Esophagus mucosa (tissue), 1 donor: ENCODE measurements at regions not wholly inside any gene's neighbourhood (a gene's known extent, or its start where the extent isn't known, plus 50 kb on each side); places are given as distances from the start of the nearest gene placed in this dataset.

Experiments used
- ATAC-seq: fragments of 200-7000 bp; cut with Tn5 transposase; one replicate; pipeline ENCODE4 v1.9.1; 2020
- donor health status: DM: yes; HTN: yes; CAD: no.

DNA sequence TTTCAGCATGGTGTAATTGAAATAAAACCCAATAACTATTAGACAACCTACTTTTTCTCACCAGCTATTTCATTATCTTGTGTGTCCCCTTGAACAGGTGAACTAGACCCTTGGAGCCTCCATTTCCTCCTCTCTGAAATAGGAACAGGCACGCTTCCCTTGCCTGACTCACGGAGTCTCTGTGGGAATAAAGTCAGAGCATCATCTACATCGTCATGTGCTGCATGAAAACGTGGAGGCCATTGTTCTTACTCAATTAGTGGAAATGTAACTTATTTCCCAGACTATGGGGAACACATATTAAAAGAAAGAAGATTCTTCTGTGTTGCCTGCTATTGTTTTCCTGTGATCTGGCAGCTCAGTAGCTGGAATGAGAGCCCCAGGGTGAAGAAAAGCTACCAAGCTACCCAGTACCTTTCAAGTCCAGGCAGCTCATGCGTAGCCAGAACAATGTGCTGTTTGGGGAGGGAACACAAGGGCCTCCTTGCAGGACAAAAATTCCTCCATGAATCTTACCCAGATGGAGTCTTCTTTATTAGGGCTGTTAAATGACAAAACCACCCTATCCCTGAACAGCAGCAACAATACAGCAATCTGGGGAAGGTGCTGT, 59.8 kb downstream of the SOX11 start:
- ATAC-seq: no peak

DNA sequence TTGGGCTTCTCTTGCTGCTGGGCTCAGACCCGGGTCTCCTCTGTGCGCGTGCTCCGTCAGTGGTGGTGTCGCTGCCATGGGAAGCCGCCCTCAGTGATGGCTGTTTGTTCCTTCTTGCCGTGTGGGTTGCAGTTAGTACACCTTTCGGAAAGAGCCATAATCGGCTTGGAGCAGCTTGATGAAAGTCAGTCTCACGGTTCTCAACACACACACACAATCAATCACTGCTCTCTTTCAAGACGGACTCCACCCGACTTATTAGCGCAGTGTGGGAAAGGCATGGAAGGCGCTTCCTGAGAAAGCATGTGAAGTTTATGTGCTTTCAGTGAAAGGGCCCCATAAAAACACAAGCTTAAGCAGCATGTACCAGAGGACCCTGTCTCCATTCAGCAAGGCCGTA, 64.1 kb downstream of the SOX11 start:
- no peak for ATAC-seq

DNA sequence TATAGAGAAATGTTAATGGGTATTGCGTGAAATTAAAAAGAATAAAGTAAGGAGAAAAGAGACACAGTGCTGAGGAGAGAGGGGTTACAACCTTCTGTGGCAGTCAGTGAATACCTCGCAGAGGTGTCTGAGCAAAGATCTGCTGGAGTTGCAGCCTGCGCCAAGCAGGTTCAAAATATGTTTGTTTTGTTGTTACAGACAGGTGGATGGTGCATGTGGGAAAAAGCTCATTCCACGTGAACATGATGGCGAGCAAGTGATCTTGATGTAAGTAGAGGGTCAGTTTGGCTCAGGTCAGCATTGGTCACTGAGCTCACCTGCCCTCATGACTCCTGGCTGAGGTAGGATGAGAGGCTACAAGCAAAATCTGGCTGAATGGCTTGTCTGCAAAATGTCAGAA, 66.2 kb downstream of the SOX11 start:
- ATAC-seq: no peak

DNA sequence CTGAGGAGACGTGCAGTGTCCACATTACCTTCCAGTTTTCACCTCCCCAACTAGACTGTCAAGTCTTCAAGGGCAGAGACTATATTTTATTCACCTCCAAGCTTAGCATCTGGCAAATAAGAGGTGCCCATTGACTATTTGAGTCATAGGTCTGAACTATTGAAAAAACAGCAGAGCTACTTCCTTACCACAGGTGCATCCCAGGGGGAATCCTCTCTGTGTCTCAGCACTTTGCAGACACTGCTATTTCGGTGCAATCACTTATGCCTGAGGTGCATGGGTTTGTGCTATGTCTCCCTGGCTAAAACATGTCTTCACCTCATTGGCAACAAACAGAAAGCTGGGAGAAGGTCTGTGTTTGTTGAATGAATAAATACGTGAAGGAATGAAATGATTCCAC, 67.8 kb downstream of the SOX11 start:
- ATAC-seq: no peak

DNA sequence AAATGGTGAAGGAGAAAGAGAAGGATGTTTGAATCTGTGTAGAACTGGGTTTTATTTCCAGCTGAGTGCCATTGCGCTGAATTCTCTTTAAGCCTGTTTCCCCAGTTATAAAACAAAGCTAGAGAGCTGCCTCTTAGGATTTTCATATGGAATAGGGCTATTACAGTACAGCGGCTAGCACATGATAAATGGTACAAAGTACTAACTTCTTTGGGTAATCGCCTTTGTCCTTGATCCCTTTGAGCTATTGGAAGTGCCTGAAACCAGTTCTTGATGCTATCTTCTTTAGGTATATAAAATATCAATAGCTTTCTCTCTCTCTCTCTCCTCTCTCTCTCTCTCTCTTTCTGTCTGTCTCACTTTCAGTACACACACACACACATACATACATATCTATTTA, 71.3 kb downstream of the SOX11 start:
- no peak for ATAC-seq

DNA sequence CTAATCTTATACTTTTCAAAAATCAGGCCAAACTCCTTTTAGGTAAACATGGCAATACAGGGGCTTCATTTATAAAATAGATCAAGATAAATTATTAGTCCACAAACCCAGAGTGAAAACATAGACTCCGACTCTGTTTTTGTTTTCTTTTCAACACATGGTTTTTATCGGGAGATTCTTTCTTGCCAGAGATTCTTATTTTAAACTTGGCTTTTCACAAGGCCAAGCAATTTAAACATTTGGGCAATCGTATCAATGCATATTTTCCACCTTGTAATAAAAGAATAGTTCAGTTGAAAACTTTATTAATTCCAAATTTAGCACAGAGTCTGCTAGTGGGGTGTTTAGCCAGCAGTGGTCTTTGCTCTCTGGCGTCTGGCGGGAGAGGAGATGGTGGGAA, 71.9 kb downstream of the SOX11 start:
- no peak for ATAC-seq

DNA sequence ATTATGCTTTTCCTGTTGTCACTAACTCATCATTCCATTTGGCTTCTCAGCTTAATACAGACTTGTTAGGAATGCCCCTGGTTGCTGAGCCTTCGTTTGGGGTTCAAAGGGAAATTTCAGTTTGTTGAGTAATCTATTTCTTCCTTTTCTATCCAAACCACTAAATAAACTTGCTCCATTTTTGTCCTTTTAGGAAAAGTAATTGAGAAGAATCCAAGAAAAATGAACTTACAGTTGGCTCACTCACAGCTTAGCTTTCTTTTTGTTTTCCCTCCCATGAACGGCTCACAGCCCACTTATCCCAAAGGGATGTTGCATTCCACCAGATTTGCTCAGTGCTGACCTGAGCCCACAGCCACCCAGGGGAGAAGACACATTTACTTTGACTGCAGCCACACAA, 73.9 kb downstream of the SOX11 start:
- no peak for ATAC-seq

DNA sequence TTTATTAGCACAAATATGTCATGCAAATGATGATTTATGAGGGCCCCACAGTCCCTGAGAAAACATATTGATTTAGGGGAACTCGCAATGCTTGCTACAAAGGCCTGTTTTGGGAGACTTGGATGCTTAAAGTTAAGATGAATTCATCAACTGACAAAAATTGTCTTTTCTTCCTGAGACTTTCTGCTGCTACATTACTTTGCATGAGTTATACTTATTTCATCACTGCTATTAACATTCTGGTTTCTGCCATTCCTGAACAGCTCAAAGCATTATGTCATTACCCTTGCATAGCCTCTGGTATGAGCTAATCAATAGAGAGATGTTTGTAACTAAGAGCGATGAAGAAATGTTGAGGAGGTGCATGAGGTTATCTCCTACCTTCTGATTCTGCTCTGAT, 74.4 kb downstream of the SOX11 start:
- ATAC-seq: no peak

DNA sequence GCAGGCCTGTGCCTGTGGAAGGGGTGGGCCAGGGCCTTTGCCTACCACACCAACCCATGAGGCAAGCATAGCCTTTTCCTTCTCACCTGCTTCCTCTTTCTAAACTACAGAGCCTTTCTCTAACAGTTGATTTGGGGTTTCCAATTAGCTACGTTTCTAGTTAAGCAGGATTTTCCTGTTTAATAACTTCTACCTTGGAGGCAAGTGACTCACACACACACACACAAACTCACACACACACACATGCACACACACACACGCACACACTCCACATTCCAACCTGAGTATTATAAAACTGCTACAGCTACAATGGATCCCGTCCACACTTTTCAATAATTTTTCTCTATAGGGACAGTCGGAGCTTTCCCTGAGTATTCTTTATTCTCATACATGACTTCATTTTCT, 84.9 kb downstream of the SOX11 start:
- ATAC-seq: no peak

DNA sequence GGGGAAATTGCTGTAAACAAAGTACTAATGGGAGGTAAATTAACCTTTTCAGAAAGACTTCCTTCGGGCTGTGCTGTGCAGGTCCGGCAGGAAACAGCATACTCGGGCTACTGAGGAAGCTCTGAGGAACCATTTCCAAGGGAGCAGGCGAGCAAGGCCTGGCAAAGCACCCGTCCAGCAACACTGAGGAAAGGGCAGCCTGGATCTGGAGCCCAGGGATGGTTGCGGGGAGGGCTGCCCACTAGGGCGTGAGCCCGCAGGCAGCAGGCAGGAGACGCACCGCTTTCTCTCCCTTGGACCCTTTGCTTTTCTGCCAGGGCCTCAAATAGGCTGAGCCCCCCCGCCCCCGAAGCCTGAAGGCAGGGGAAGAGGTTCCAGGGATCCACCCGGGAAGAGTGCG, 89.5 kb downstream of the SOX11 start:
- ATAC-seq: no peak

DNA sequence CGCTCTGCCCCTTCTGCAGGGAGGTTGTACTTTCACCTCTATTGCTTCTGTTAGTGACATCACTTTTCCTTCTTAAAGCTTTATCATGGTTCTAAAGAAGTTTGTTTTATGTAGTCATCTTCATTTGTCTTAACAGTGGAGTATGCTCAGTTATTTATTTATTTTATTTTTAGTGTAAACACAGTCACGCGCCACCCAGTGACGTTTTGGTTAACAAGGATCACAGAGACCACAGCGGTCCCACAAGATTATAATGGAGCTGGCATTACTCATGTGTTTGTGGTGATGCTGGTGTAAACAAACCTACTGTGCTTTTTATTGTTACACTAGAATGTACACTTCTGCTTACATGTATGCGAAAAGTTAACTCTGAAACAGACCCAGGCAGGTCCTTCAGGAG, 89.9 kb downstream of the SOX11 start:
- no peak for ATAC-seq

DNA sequence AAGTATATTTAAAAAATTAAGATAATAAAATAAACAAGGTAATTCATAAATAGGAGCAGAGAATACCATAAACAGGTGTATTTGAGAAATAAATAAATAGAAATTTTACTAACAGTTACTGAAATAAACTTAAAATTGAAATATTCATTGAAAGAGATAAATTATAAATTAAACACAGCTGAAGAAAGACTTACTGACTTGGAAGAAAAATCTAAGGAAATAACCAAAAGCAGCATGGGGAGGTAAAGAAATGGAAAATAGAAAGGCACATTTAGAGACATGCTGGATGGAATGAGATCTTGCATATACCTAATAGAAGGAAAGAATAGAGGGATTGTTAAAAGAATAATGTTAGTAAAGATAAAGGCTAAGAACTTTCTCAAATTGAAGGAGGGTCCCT, 96.3 kb downstream of the SOX11 start:
- ATAC-seq: no peak

DNA sequence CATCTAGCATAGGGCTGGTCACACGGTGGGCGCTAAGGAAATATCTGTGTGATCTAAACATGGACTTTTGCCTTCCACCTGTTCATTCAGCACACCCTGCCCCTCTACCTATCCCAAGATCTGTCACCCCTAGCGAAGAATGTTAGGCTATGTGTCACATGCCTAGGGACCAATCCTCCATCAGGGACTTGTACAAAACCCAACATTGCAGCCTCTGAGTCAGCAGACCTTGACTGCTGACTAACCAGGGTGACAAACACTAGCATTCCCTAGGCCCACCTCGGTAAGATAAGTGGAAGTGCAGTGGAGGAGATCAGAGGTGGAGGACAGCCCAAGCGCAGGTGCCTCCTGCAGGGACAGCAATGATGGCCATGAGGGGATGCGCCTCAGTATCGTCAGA, 99.2 kb downstream of the SOX11 start:
- no peak for ATAC-seq

DNA sequence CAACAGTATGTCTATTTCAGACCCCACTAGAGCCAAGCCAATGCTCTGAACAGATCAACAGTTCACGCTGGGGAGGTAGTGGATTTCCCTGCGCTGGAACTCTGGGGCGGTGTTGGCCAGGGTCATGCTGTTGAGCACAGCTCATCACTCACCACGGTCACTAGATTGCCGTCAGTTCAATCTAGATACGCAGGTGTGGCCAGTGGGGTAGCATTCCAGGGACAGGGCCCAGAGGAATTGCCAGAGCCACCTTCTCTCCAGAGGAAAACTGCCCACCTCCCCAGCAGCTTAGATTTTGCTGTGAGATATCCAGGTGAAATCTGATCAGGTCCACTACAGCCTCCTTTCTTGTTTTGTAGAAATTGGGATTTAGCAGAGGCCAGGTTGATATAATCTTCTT, 101.8 kb downstream of the SOX11 start:
- no peak for ATAC-seq

DNA sequence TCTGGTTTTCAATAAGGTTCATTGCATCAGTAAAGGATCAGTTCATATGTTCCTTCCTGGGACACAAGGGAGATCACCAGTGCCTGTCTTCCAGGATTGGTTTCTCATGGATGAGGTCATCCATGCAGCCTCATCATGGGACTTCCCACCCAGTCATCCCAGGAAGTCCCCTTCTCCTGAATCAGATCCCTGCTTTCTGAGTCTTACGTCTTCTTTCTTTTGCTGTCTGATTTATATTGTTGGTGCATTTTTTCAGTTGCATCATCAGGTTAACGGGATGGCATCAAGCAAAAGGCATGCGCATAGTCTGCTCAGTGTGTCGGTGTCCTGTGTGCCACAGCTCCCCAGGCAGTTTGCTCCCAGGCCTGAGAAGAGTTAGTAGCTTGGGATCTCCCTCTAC, 105.9 kb downstream of the SOX11 start:
- no peak for ATAC-seq

DNA sequence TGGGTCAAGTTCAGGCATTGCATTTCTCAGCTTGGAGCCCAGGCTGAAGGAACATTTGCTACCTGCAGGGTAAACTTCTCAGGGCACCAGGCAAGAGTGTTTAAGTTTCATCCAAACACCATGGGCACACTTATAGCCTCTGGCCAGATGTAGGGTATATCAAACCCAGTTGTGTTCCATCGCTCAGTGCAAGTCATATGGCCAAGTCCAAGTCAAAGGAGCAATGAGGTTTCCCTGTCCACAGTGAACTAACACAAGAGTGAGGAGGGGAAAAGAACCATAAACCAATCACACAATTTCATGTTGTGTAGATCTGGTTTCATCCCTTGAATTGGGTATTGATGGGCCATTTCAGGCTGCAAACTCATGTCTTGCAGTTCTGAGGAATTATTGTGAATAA, 107.2 kb downstream of the SOX11 start:
- ATAC-seq: no peak

DNA sequence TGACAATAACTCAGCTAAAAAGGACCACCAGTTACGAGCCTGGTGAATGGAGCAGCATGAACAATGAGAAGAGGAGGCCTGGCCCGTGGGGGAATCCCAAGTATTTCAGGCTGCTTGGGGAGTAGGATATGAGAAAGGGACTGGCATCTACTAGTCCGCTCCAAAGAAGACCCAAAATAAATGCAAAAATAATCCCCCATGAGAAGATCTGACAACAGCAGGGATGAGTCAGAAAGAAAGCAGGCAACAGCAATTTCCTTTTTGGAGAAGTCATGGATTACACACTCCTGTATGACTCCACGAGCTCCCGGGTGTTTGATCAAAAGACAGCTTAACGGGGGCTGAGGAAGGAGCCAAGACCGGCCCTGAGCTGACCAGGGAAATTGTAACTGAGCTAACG, 111.4 kb downstream of the SOX11 start:
- no peak for ATAC-seq

DNA sequence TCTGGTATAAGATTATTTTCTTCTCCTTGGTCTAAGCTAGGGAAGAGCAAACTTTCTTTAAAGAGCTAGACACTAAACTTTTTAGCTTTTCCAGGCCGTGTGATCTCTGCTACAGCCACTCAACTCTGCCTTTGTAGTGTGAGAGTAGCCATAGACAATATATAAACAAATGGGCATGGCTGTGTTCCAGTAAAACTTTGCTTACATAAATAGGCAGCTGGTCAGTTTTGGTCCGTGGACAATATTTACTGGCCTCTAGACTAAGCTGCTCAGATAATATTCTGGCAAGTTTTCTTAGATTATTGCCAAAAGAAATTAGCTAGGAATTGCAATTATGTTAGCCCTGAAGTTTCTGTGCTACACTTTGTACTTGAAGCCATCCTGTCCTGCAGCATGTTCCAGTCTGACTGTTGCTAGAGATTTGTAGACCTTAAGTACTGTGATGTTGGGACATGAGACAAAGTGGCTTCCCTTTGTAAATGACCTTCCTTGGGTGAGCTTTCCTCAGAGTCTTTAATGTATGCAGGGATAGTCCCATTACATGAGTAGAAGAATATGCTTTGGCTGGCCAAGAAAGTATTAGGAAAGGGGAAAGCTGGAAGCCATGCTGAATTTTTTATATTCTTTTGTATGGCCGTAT, 126.9 kb downstream of the SOX11 start:
- ATAC-seq: no peak

DNA sequence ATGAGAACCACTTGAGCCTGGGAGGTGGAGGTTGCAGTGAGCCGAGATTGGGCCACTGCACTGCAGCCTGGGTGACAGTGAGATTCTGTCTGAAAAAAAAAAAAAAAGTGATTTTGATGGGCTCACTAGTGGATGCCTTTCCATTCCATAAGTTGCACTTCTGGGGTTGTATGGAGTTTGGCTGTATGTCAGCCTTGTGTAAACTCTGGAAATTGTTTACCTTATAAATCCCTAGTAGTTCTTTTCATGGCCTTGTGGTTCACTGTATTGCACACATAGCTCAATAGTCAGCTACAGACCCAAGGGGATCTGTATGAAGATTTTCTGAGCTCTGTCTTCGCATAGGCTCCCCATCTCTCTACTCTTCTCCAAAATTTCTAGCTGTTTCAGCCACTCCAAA, 131.9 kb downstream of the SOX11 start:
- no peak for ATAC-seq

DNA sequence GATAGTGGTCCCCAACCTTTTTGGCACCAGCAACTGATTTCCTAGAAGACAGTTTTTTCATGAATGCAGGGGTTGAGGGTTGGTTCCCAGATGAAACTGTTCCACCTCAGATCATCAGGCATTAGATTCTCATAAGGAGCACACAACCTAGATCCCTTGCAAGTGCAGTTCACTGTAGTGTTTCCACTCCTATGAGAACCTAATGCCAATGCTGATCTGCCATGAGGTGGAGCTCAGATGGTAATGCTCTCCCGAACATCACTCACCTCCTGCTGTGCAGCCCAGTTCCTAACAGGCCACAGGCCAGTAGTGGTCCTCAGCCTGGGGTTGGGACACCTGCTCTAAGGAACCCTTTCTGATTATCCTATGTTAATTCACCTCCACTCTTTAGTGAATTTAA, 133.5 kb downstream of the SOX11 start:
- no peak for ATAC-seq

DNA sequence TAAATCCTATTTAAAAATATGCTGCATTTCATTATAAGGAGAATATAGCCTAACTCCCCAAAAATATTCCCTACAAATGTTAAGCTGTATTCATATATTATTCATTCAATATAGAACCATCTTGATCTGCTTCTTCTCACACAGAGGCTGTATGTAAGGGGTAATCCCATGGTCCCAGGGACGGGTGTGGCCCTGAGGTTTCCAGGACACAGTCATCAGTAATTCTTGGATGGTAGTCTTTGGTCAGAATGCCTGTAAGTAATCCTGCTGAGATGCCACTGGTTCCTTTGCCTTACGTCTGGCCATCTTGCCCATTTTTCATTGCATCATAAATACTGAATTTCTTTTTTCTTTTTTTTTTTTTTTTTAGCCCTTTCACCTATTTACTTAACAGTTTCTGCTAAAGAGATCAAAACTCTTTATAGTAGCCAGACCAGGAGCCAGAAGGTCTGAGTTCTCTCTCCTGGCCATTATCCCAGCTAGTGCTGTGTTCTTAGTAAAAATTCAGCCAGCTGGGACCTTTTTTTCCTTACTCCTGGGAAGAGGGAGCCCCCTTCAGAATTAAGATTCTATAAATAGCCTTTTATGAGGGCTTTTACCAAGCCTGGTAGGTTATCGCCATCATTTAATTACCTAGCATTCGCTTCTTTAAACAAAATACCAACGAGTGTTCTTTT, 134.9 kb downstream of the SOX11 start:
- ATAC-seq: no peak

DNA sequence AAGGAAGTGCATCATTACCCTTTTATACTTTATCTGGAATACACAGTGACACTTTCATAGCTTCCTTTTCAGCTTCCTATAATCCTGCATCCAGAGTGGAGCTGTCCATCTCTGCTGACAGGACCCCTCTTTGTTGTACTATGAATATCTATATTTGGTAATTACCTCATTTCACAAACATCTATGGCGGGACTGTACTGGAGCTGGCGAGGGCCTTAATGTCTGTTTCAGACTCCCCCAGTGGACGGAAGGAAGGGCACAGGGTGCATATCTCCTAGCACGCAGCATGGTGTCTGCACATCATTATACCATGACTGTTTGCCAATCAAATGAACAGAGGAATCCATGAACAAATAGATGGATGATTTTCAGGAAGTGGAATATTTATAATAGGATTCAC, 142.3 kb downstream of the SOX11 start:
- no peak for ATAC-seq

DNA sequence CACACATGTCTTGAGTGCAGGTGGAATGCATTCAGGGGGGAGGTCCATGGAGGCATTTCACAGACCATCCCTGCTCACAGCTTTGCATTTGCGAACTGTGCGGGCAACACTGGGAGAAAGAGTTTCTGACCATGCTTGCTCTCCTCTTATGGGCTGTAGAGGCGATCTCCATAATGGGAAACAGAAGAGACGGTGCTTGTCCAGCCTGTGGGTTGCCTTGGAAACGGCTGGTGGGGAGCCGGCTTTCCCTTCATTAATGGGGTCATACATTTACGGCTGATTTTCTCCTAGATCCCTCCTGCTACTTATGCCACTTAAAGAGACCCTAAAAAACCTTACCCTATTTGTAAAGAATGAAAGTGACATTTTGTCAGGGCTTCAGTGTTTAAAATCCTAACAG, 147.4 kb downstream of the SOX11 start:
- ATAC-seq: no peak

DNA sequence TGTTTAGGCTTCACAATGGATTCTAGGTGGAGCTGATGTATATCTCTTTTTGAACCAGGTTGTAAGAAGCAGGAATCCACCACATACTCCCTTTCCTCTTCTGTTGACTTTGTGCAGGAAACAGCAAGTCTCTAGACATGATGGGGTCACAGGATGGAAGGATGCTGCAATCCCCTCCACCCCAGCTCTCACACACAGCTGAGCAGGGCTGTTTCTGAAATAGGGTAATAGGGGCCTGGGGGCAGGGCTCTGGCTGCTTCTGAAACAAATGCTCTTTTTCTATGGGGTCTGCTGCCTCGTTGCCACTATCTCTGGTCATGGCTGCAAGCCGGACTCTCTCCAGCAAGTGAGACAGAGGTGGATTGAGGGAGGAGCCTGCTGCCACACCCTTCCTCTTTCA, 148.9 kb downstream of the SOX11 start:
- ATAC-seq: no peak

DNA sequence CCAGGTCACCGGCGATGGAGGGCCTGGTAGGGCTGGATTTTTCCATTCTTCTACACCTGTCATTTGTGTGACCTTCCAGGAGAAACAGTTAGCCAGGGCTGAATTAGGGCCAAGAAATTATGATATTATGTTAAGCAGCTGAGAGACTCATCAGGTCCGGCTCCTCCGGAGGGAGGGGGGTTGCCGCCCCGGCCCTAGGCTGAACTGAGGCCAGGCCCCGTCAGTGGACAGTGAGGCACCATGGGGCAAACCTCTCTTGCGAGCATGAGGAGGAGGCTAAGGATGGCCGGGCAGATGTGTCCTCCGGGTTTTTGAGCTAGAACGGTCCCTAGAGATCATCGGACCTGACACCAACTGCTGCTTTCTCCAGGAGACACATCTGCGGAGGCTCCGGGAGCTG, 150.1 kb downstream of the SOX11 start:
- no peak for ATAC-seq
